Memory B cell (primary cell): ENCODE measurements at regions not wholly inside any gene's neighbourhood (a gene's known extent, or its start where the extent isn't known, plus 50 kb on each side); places are given as distances from the start of the nearest gene placed in this dataset.

ENCODE experiments used
- ATAC-seq: fragments of 150-1000 bp; cut with Tn5 transposase; 2 replicates; pipeline ENCODE4 v1.10.0; 2021; ENCODE audit warnings: low read depth, mild to moderate bottlenecking, moderate library complexity
- DNase-seq, 2 donors: peaks; one replicate each; pipeline ENCODE4 v3.0.0; 2022; ENCODE audit warnings: low spot score in 2 of 2
- H3K27ac Mint-ChIP-seq: one replicate; pipeline ENCODE4 v1.8.0; 2022; ENCODE audit warnings: mild to moderate bottlenecking, moderate library complexity, mixed read lengths
- H3K27me3 Mint-ChIP-seq: one replicate; pipeline ENCODE4 v1.8.0; 2022; ENCODE audit warnings: mixed read lengths
- H3K36me3 Mint-ChIP-seq: one replicate; pipeline ENCODE4 v1.8.0; 2022; ENCODE audit warnings: mild to moderate bottlenecking, mixed read lengths
- H3K4me1 Mint-ChIP-seq: one replicate; pipeline ENCODE4 v1.8.0; 2022; ENCODE audit warnings: mixed read lengths
- H3K4me3 Mint-ChIP-seq: one replicate; pipeline ENCODE4 v1.8.0; 2022; ENCODE audit warnings: mild to moderate bottlenecking, moderate library complexity, mixed read lengths
- H3K9me3 Mint-ChIP-seq: one replicate; pipeline ENCODE4 v1.8.0; 2022; ENCODE audit warnings: mixed read lengths

GRCh38 chrX:7294483-7294882 lies 146.5 kb upstream of the PUDP start:
- ATAC-seq: no peak
- Mint-ChIP-seq H3K27me3 (no peaks in the 10 kb centered on the region), H3K4me1 (no peaks in the 10 kb centered on the region), H3K27ac (no peak overlapping the region), H3K36me3 (peaks cover 4% of the 10 kb centered on the region), H3K9me3 (no peaks in the 10 kb centered on the region), H3K4me3 (no peak overlapping the region)
- no peak for DNase-seq

- Mint-ChIP-seq H3K36me3 (no peaks in the 10 kb centered on the region), H3K9me3 (no peaks in the 10 kb centered on the region), H3K4me3 (no peak overlapping the region), H3K4me1 (no peaks in the 10 kb centered on the region), H3K27ac (no peak overlapping the region), H3K27me3 (no peaks in the 10 kb centered on the region)
- ATAC-seq (no peak), DNase-seq (no peak)
These were observed 138.3 kb upstream of the PUDP start for GRCh38 chrX:7286168-7286837.

GRCh38 chrX:7285765-7286164 lies 137.8 kb upstream of the PUDP start:
- Mint-ChIP-seq H3K36me3 (no peaks in the 10 kb centered on the region), H3K27ac (no peak overlapping the region), H3K9me3 (no peaks in the 10 kb centered on the region), H3K4me3 (no peak overlapping the region), H3K27me3 (no peaks in the 10 kb centered on the region), H3K4me1 (no peaks in the 10 kb centered on the region)
- ATAC-seq (no peak), DNase-seq (no peak)

- H3K4me3 Mint-ChIP-seq: no peak overlapping the region
- ATAC-seq: no peak
- no peak for DNase-seq
- no peaks in the 10 kb centered on the region for H3K27me3 Mint-ChIP-seq
- H3K9me3 Mint-ChIP-seq: no peaks in the 10 kb centered on the region
- H3K4me1 Mint-ChIP-seq: no peaks in the 10 kb centered on the region
- no peak overlapping the region for H3K27ac Mint-ChIP-seq
- peaks cover 3% of the 10 kb centered on the region for H3K36me3 Mint-ChIP-seq
These were observed 135.8 kb upstream of the PUDP start for GRCh38 chrX:7283741-7284140.

- H3K27me3 Mint-ChIP-seq: no peaks in the 10 kb centered on the region
- no peak for ATAC-seq
- DNase-seq: no peak
- H3K4me3 Mint-ChIP-seq: no peak overlapping the region
- H3K4me1 Mint-ChIP-seq: no peaks in the 10 kb centered on the region
- H3K36me3 Mint-ChIP-seq: peaks cover 9% of the 10 kb centered on the region
- H3K9me3 Mint-ChIP-seq: no peaks in the 10 kb centered on the region
- no peak overlapping the region for H3K27ac Mint-ChIP-seq
These were observed 132.6 kb upstream of the PUDP start for GRCh38 chrX:7280520-7280919.

GRCh38 chrX:7272346-7272745 lies 124.4 kb upstream of the PUDP start:
- no peak for ATAC-seq
- Mint-ChIP-seq H3K36me3 (peaks cover 6% of the 10 kb centered on the region), H3K4me3 (no peak overlapping the region), H3K27ac (no peak overlapping the region), H3K4me1 (no peaks in the 10 kb centered on the region), H3K9me3 (no peaks in the 10 kb centered on the region), H3K27me3 (no peaks in the 10 kb centered on the region)
- DNase-seq: no peak

- no peaks in the 10 kb centered on the region for H3K27me3 Mint-ChIP-seq
- no peaks in the 10 kb centered on the region for H3K9me3 Mint-ChIP-seq
- no peaks in the 10 kb centered on the region for H3K4me1 Mint-ChIP-seq
These were observed 123.0 kb upstream of the PUDP start for GRCh38 chrX:7270933-7271332.

GRCh38 chrX:7269991-7270390 lies 122.0 kb upstream of the PUDP start:
- no peak for DNase-seq
- no peak overlapping the region for H3K4me3 Mint-ChIP-seq
- no peak overlapping the region for H3K27ac Mint-ChIP-seq

More at GRCh38 chrX:7270933-7271332, 123.0 kb upstream of the PUDP start:
- DNase-seq (no peak), ATAC-seq (no peak)
- no peaks in the 10 kb centered on the region for H3K36me3 Mint-ChIP-seq
- no peak overlapping the region for H3K4me3 Mint-ChIP-seq
- no peak overlapping the region for H3K27ac Mint-ChIP-seq

GRCh38 chrX:7269589-7269988 lies 121.6 kb upstream of the PUDP start:
- DNase-seq: no peak
- no peaks in the 10 kb centered on the region for H3K9me3 Mint-ChIP-seq
- ATAC-seq: no peak
- H3K27me3 Mint-ChIP-seq: no peaks in the 10 kb centered on the region
- no peak overlapping the region for H3K4me3 Mint-ChIP-seq
- no peaks in the 10 kb centered on the region for H3K4me1 Mint-ChIP-seq
- H3K36me3 Mint-ChIP-seq: no peaks in the 10 kb centered on the region
- no peak overlapping the region for H3K27ac Mint-ChIP-seq

More at GRCh38 chrX:7269991-7270390, 122.0 kb upstream of the PUDP start:
- no peaks in the 10 kb centered on the region for H3K4me1 Mint-ChIP-seq
- H3K36me3 Mint-ChIP-seq: no peaks in the 10 kb centered on the region
- no peak for ATAC-seq
- H3K9me3 Mint-ChIP-seq: no peaks in the 10 kb centered on the region
- H3K27me3 Mint-ChIP-seq: no peaks in the 10 kb centered on the region

- H3K9me3 Mint-ChIP-seq: no peaks in the 10 kb centered on the region
- no peak overlapping the region for H3K27ac Mint-ChIP-seq
- no peak for ATAC-seq
These were observed 118.3 kb upstream of the PUDP start for GRCh38 chrX:7266288-7266687.

GRCh38 chrX:7264399-7264798 lies 116.4 kb upstream of the PUDP start:
- no peak overlapping the region for H3K4me3 Mint-ChIP-seq
- DNase-seq (no peak), ATAC-seq (no peak)
- no peaks in the 10 kb centered on the region for H3K9me3 Mint-ChIP-seq
- H3K36me3 Mint-ChIP-seq: peaks cover 3% of the 10 kb centered on the region
- H3K27ac Mint-ChIP-seq: no peak overlapping the region
- peaks cover 19% of the 10 kb centered on the region for H3K4me1 Mint-ChIP-seq
- H3K27me3 Mint-ChIP-seq: no peaks in the 10 kb centered on the region

More at GRCh38 chrX:7266288-7266687, 118.3 kb upstream of the PUDP start:
- no peak overlapping the region for H3K4me3 Mint-ChIP-seq
- no peaks in the 10 kb centered on the region for H3K27me3 Mint-ChIP-seq
- no peaks in the 10 kb centered on the region for H3K36me3 Mint-ChIP-seq
- H3K4me1 Mint-ChIP-seq: peaks cover 14% of the 10 kb centered on the region
- no peak for DNase-seq

- Mint-ChIP-seq H3K36me3 (peaks cover 5% of the 10 kb centered on the region), H3K4me3 (no peak overlapping the region), H3K9me3 (no peaks in the 10 kb centered on the region), H3K27ac (no peak overlapping the region), H3K4me1 (peaks cover 19% of the 10 kb centered on the region), H3K27me3 (no peaks in the 10 kb centered on the region)
- DNase-seq (no peak), ATAC-seq (no peak)
These were observed 116.0 kb upstream of the PUDP start for GRCh38 chrX:7263961-7264360.

GRCh38 chrX:7263330-7263729 lies 115.4 kb upstream of the PUDP start:
- DNase-seq: no peak
- peaks cover 7% of the 10 kb centered on the region for H3K36me3 Mint-ChIP-seq
- H3K4me3 Mint-ChIP-seq: no peak overlapping the region
- H3K4me1 Mint-ChIP-seq: peaks cover 19% of the 10 kb centered on the region
- H3K27ac Mint-ChIP-seq: no peak overlapping the region
- H3K27me3 Mint-ChIP-seq: no peaks in the 10 kb centered on the region
- no peak for ATAC-seq
- no peaks in the 10 kb centered on the region for H3K9me3 Mint-ChIP-seq

- DNase-seq (no peak), ATAC-seq (no peak)
- H3K36me3 Mint-ChIP-seq: peaks cover 13% of the 10 kb centered on the region
- H3K9me3 Mint-ChIP-seq: no peaks in the 10 kb centered on the region
- H3K4me1 Mint-ChIP-seq: peaks cover 19% of the 10 kb centered on the region
- H3K4me3 Mint-ChIP-seq: no peak overlapping the region
- no peaks in the 10 kb centered on the region for H3K27me3 Mint-ChIP-seq
- peak overlapping the region; percentile 68 for H3K27ac Mint-ChIP-seq
These were observed 114.6 kb upstream of the PUDP start for GRCh38 chrX:7262551-7262950.

GRCh38 chrX:7261672-7262332 lies 113.8 kb upstream of the PUDP start:
- H3K27ac Mint-ChIP-seq: peak overlapping the region; percentile 68
- H3K9me3 Mint-ChIP-seq: no peaks in the 10 kb centered on the region
- ATAC-seq (peak; percentile 82), DNase-seq (peak in 1 of 2 donors; percentile 0)
- peaks cover 19% of the 10 kb centered on the region for H3K4me1 Mint-ChIP-seq
- peaks cover 15% of the 10 kb centered on the region for H3K36me3 Mint-ChIP-seq
- H3K4me3 Mint-ChIP-seq: peak overlapping the region; percentile 53
- H3K27me3 Mint-ChIP-seq: no peaks in the 10 kb centered on the region
